IMR-90 (cell line): ENCODE measurements at regions not wholly inside any gene's neighbourhood (a gene's known extent, or its start where the extent isn't known, plus 50 kb on each side); places are given as distances from the start of the nearest gene placed in this dataset.

Source experiments
- ATAC-seq: fragments of 200-7000 bp; cut with Tn5 transposase; 2 replicates; pipeline ENCODE4 v1.9.1; 2020; ENCODE audit warnings: low read depth, mild to moderate bottlenecking, moderate library complexity
- BruUV-seq: library from RNA; stranded (reverse); fragments of 400-500 nt; replicated peaks from 2 replicates; lab custom pipeline; 2021; lab: Mats Ljungman, UMichigan
- CTCF ChIA-PET: fragments of 300-600 bp; formaldehyde crosslinking; extraction: SDS; loops from one replicate; lab custom pipeline; 2021; ENCODE audit warnings: antibody characterized with exemption; lab: Yijun Ruan, JAX
- POLR2A ChIA-PET: fragments of 300-600 bp; sonication (Branson Sonifier 250); formaldehyde crosslinking; loops from one replicate; lab custom pipeline; 2022; ENCODE audit warnings: antibody characterized with exemption; ENCODE audit not compliant: unreplicated experiment; lab: Charles Lee
- DNase-seq: peaks from one replicate; pipeline ENCODE4 v3.0.0; 2013
- H2AFZ ChIP-seq: replicated peaks from 2 replicates; pipeline ENCODE3; 2013; ENCODE audit warnings: low read length, mild to moderate bottlenecking; ENCODE audit not compliant: poor library complexity
- H2AK5ac ChIP-seq: 2 replicates; pipeline ENCODE4 v1.6.1; 2013; ENCODE audit warnings: low read depth, low read length, inconsistent platforms
- H2AK9ac ChIP-seq: replicated peaks from 2 replicates; pipeline ENCODE3; 2013; ENCODE audit warnings: mild to moderate bottlenecking, low read depth, low read length, moderate library complexity; ENCODE audit not compliant: poor library complexity
- H2BK120ac ChIP-seq: 2 replicates; pipeline ENCODE4 v1.6.1; 2013; ENCODE audit warnings: low read depth, low read length, inconsistent platforms
- H2BK15ac ChIP-seq: 3 replicates; pipeline ENCODE4 v1.6.1; 2013; ENCODE audit warnings: low read depth, low read length, inconsistent platforms
- H2BK20ac ChIP-seq: 2 replicates; pipeline ENCODE4 v1.6.1; 2013; ENCODE audit warnings: low read depth, mild to moderate bottlenecking, inconsistent platforms, low read length, moderate library complexity
- H2BK5ac ChIP-seq: 2 replicates; pipeline ENCODE4 v1.6.1; 2013; ENCODE audit warnings: mild to moderate bottlenecking, low read depth, low read length, inconsistent platforms; ENCODE audit not compliant: poor library complexity, severe bottlenecking
- H3K14ac ChIP-seq: replicated peaks from 2 replicates; pipeline ENCODE4 v1.6.1; 2013; ENCODE audit warnings: low read depth, low read length, inconsistent platforms
- H3K18ac ChIP-seq: 2 replicates; pipeline ENCODE4 v1.6.1; 2013; ENCODE audit warnings: low read depth, low read length, control low read depth
- H3K23ac ChIP-seq: 2 replicates; pipeline ENCODE4 v1.6.1; 2013; ENCODE audit warnings: low read depth, low read length, inconsistent platforms
- H3K27ac ChIP-seq: 2 replicates; pipeline ENCODE4 v1.5.1; 2013; ENCODE audit warnings: mild to moderate bottlenecking, control low read depth, low read length; ENCODE audit not compliant: insufficient read depth
- H3K27me3 ChIP-seq: 2 replicates; pipeline ENCODE4 v1.6.1; 2013; ENCODE audit warnings: low read length; ENCODE audit not compliant: control insufficient read depth, insufficient read depth
- H3K36me3 ChIP-seq: 2 replicates; pipeline ENCODE4 v1.6.1; 2013; ENCODE audit warnings: low read length, mixed read lengths; ENCODE audit not compliant: control insufficient read depth, insufficient read depth
- H3K4ac ChIP-seq: 2 replicates; pipeline ENCODE4 v1.6.1; 2013; ENCODE audit warnings: low read depth, low read length, inconsistent platforms
- H3K4me1 ChIP-seq: 2 replicates; pipeline ENCODE4 v1.6.1; 2013; ENCODE audit warnings: low read length, mixed read lengths; ENCODE audit not compliant: control insufficient read depth, insufficient read depth
- H3K4me2 ChIP-seq: 2 replicates; pipeline ENCODE4 v1.6.1; 2013; ENCODE audit warnings: low read depth, mild to moderate bottlenecking, control low read depth, low read length, moderate library complexity
- H3K4me3 ChIP-seq: 2 replicates; pipeline ENCODE4 v1.5.1; 2013; ENCODE audit warnings: low read depth, mild to moderate bottlenecking, control low read depth, low read length, moderate library complexity; ENCODE audit not compliant: insufficient read depth
- H3K56ac ChIP-seq: 2 replicates; pipeline ENCODE4 v1.6.1; 2013; ENCODE audit warnings: low read length, inconsistent platforms; ENCODE audit not compliant: insufficient read depth; ENCODE audit errors: extremely low read depth
- H3K79me1 ChIP-seq, 2 experiments: 2 replicates each; pipeline ENCODE4 v1.6.1; 2013; ENCODE audit warnings: low read length in 2 of 2, inconsistent platforms in 1 of 2, low read depth in 1 of 2
- H3K9ac ChIP-seq: 2 replicates; pipeline ENCODE4 v1.6.1; 2013; ENCODE audit warnings: low read depth, low read length, control low read depth
- H3K9me1 ChIP-seq: 2 replicates; pipeline ENCODE4 v1.6.1; 2013; ENCODE audit warnings: low read length, inconsistent platforms; ENCODE audit not compliant: insufficient read depth
- H3K9me3 ChIP-seq: 2 replicates; pipeline ENCODE4 v1.6.1; 2013; ENCODE audit warnings: low read length; ENCODE audit not compliant: control insufficient read depth, insufficient read depth
- H4K20me1 ChIP-seq: 2 replicates; pipeline ENCODE4 v1.6.1; 2013; ENCODE audit warnings: low read length, inconsistent platforms; ENCODE audit not compliant: insufficient read depth
- H4K5ac ChIP-seq: 2 replicates; pipeline ENCODE4 v1.6.1; 2013; ENCODE audit warnings: mild to moderate bottlenecking, low read depth, low read length, control low read depth
- H4K8ac ChIP-seq, 2 experiments: 2 replicates each; pipeline ENCODE4 v1.6.1; 2013; ENCODE audit warnings: low read depth in 2 of 2, low read length in 2 of 2, control low read depth in 1 of 2, inconsistent platforms in 1 of 2
- H4K91ac ChIP-seq: 2 replicates; pipeline ENCODE4 v1.6.1; 2013; ENCODE audit warnings: low read depth, low read length, inconsistent platforms; ENCODE audit not compliant: insufficient read depth
- CEBPB ChIP-seq: IDR thresholded peaks from 2 replicates; pipeline ENCODE4 v1.6.1; 2012; ENCODE audit warnings: low read depth, low read length, improper control_type of control experiment
- CHD1 ChIP-seq: IDR thresholded peaks from 2 replicates; pipeline ENCODE4 v1.6.1; 2012; ENCODE audit warnings: low read depth, low read length, improper control_type of control experiment
- ELK1 ChIP-seq: fragments of 150-350 bp; IDR thresholded peaks from 2 replicates; pipeline ENCODE4 v1.6.1; 2016; ENCODE audit warnings: low read depth, mild to moderate bottlenecking, low read length, moderate library complexity, borderline replicate concordance
- FOS ChIP-seq: fragments of 150-350 bp; IDR thresholded peaks from 2 replicates; pipeline ENCODE4 v1.6.1; 2016; ENCODE audit warnings: low read depth, low read length
- MAFK ChIP-seq: IDR thresholded peaks from 2 replicates; pipeline ENCODE4 v1.6.1; 2012; ENCODE audit warnings: low read depth, low read length, improper control_type of control experiment
- MAZ ChIP-seq: IDR thresholded peaks from 2 replicates; pipeline ENCODE4 v1.6.1; 2012; ENCODE audit warnings: low read depth, mild to moderate bottlenecking, low read length, improper control_type of control experiment, moderate library complexity, borderline replicate concordance
- MXI1 ChIP-seq: IDR thresholded peaks from 2 replicates; pipeline ENCODE4 v1.6.1; 2012; ENCODE audit warnings: low read depth, mild to moderate bottlenecking, low read length, moderate library complexity, borderline replicate concordance
- NFE2L2 ChIP-seq: fragments of 150-350 bp; IDR thresholded peaks from 2 replicates; pipeline ENCODE4 v1.6.1; 2016; ENCODE audit warnings: low read depth, mild to moderate bottlenecking, low read length
- POLR2A ChIP-seq: IDR thresholded peaks from 2 replicates; pipeline ENCODE4 v1.6.1; 2012; ENCODE audit warnings: mild to moderate bottlenecking, low read depth, low read length
- RCOR1 ChIP-seq: IDR thresholded peaks from 2 replicates; pipeline ENCODE4 v1.6.1; 2012; ENCODE audit warnings: mild to moderate bottlenecking, low read length, improper control_type of control experiment; ENCODE audit not compliant: insufficient replicate concordance
- RFX5 ChIP-seq: IDR thresholded peaks from 2 replicates; pipeline ENCODE4 v1.8.0; 2012; ENCODE audit warnings: low read depth, mild to moderate bottlenecking, low read length, moderate library complexity
- SMC3 ChIP-seq: fragments of 150-350 bp; IDR thresholded peaks from 2 replicates; pipeline ENCODE4 v1.6.1; 2016; ENCODE audit warnings: low read depth, mild to moderate bottlenecking, antibody characterized with exemption, low read length, moderate library complexity
- USF2 ChIP-seq: fragments of 150-350 bp; IDR thresholded peaks from 2 replicates; pipeline ENCODE4 v1.6.1; 2017; ENCODE audit warnings: mild to moderate bottlenecking, antibody characterized with exemption, low read length, low read depth
- WGBS, 2 experiments: methylation state at CpG; one replicate each; pipeline versions ENCODE4 v1.1.5 to v1.1.7; 2013; ENCODE audit warnings: missing lambda C conversion rate in 2 of 2; ENCODE audit not compliant: insufficient read length in 1 of 2; ENCODE audit errors: extremely low coverage in 2 of 2; 5-methylcytosine and 5-hydroxymethylcytosine counted together
- dilution Hi-C: fragments of 300-500 bp; cut with HindIII; formaldehyde crosslinking; loops from one replicate; pipeline ENCODE4 v1.14.3; 2018; ENCODE audit warnings: low sequenced_read_pairs; ENCODE audit not compliant: unreplicated experiment
- in situ Hi-C: fragments of 300-500 bp; cut with MboI; formaldehyde crosslinking; loops from 3 replicates; pipeline ENCODE4 v1.14.3; 2019; ENCODE audit warnings: low sequenced_read_pairs, inconsistent platforms, mixed read lengths
- intact Hi-C: fragments of 100-400 bp; cut with micrococcal nuclease; formaldehyde crosslinking; loops from 2 replicates; pipeline ENCODE4 v1.10.0; 2022

GRCh38 chr20:57038608-57039440, 227.6 kb downstream of the BMP7 start:
- intact Hi-C loops = no loop called here
- H2BK20ac ChIP-seq = no peak overlapping the region
- H3K9me1 ChIP-seq = no peaks in the 10 kb centered on the region
- H3K9me3 ChIP-seq = peaks cover 3% of the 10 kb centered on the region; the same call in 1 of the 2 replicates
- H2BK5ac ChIP-seq = no peak overlapping the region
- no peak for DNase-seq
- no peak overlapping the region for H4K91ac ChIP-seq
- ChIA-PET CTCF (no interaction called here), POLR2A (no interaction called here)
- dilution Hi-C loops = no loop called here
- H3K4me1 ChIP-seq = no peaks in the 10 kb centered on the region
- no peak overlapping the region for H3K18ac ChIP-seq
- BruUV-seq = no TSS peak
- no peaks in the 10 kb centered on the region for H3K36me3 ChIP-seq
- no peak overlapping the region for H2BK15ac ChIP-seq
- in situ Hi-C loops = no loop called here
- no peak overlapping the region for H2AK5ac ChIP-seq
- no peak overlapping the region for H3K4ac ChIP-seq
- H3K23ac ChIP-seq = no peak overlapping the region
- H3K14ac ChIP-seq = no peak overlapping the region
- H2AFZ ChIP-seq = no peak overlapping the region
- H3K4me3 ChIP-seq = no peak overlapping the region
- H4K5ac ChIP-seq = no peak overlapping the region
- H2BK120ac ChIP-seq = no peak overlapping the region
- no peaks in the 10 kb centered on the region for H3K27me3 ChIP-seq
- H3K9ac ChIP-seq = no peak overlapping the region
- H3K56ac ChIP-seq = no peak overlapping the region
- ATAC-seq = no peak
- no peak overlapping the region for H4K8ac ChIP-seq
- TF ChIP-seq POLR2A (no peak), FOS (no peak), MAFK (no peak), RFX5 (no peak), CHD1 (no peak), ELK1 (no peak), CEBPB (no peak), MXI1 (no peak), RCOR1 (no peak), SMC3 (no peak), NFE2L2 (no peak), USF2 (no peak), MAZ (no peak)
- 40 to 100% methylated on average over 1 of the region's 4 CpGs for WGBS, 2 experiments
- H3K27ac ChIP-seq = no peak overlapping the region
- H2AK9ac ChIP-seq = no peak overlapping the region
- no peaks in the 10 kb centered on the region for H4K20me1 ChIP-seq
- H3K4me2 ChIP-seq = no peak overlapping the region
- no peaks in the 10 kb centered on the region for H3K79me1 ChIP-seq
